Nephron (organoid): ENCODE measurements at regions not wholly inside any gene's neighbourhood (a gene's known extent, or its start where the extent isn't known, plus 50 kb on each side); places are given as distances from the start of the nearest gene placed in this dataset.

Experiments
- H3K27ac Mint-ChIP-seq, 3 experiments: 2 replicates each; pipeline ENCODE4 v1.8.0; 2020; ENCODE audit warnings: mixed read lengths in 3 of 3, mild to moderate bottlenecking in 2 of 3, moderate library complexity in 1 of 3
- H3K27me3 Mint-ChIP-seq: 2 replicates; pipeline ENCODE4 v1.8.0; 2021; ENCODE audit warnings: low read depth, mild to moderate bottlenecking, moderate library complexity, mixed read lengths
- H3K36me3 Mint-ChIP-seq: 2 replicates; pipeline ENCODE4 v1.8.0; 2020; ENCODE audit warnings: low read depth, mixed read lengths
- H3K4me1 Mint-ChIP-seq: 2 replicates; pipeline ENCODE4 v1.8.0; 2020; ENCODE audit warnings: mixed read lengths
- H3K4me3 Mint-ChIP-seq, 3 experiments: 2 replicates each; pipeline ENCODE4 v1.8.0; 2020; ENCODE audit warnings: mild to moderate bottlenecking in 3 of 3, mixed read lengths in 3 of 3, moderate library complexity in 2 of 3
- H3K9me3 Mint-ChIP-seq: 2 replicates; pipeline ENCODE4 v1.8.0; 2020; ENCODE audit warnings: mixed read lengths
- CTCF ChIP-seq, 3 experiments: fragments of 200-600 bp; sonication (generic); IDR thresholded peaks; one replicate each; pipeline ENCODE4 v1.5.0; 2021; ENCODE audit warnings: antibody characterized with exemption in 3 of 3; ENCODE audit not compliant: unreplicated experiment in 3 of 3

- TF ChIP-seq CTCF (IDR thresholded peaks at IDR 0.05; ENCODE audit: unreplicated experiment in 3 of 3): no peak
- Mint-ChIP-seq H3K4me3 (no peak overlapping the region), H3K36me3 (peaks cover 4% of the 10 kb centered on the region), H3K27ac (no peak overlapping the region), H3K4me1 (no peaks in the 10 kb centered on the region), H3K9me3 (peaks cover 9% of the 10 kb centered on the region), H3K27me3 (no peaks in the 10 kb centered on the region)
These were observed 239.9 kb upstream of the MIS18BP1 start for GRCh38 chr14:45492876-45493275.

GRCh38 chr14:45491914-45492313, 238.9 kb upstream of the MIS18BP1 start:
- Mint-ChIP-seq H3K4me1 (no peaks in the 10 kb centered on the region), H3K27me3 (no peaks in the 10 kb centered on the region), H3K36me3 (peaks cover 4% of the 10 kb centered on the region), H3K9me3 (peaks cover 13% of the 10 kb centered on the region), H3K27ac (no peak overlapping the region), H3K4me3 (no peak overlapping the region)
- TF ChIP-seq CTCF (IDR thresholded peaks at IDR 0.05; ENCODE audit: unreplicated experiment in 3 of 3): no peak

GRCh38 chr14:45486599-45486998, 233.6 kb upstream of the MIS18BP1 start:
- no peaks in the 10 kb centered on the region for H3K27me3 Mint-ChIP-seq
- H3K4me3 Mint-ChIP-seq: no peak overlapping the region
- H3K36me3 Mint-ChIP-seq: peaks cover 4% of the 10 kb centered on the region
- peaks cover 31% of the 10 kb centered on the region for H3K9me3 Mint-ChIP-seq
- TF ChIP-seq CTCF (IDR thresholded peaks at IDR 0.05; ENCODE audit: unreplicated experiment in 3 of 3): no peak
- no peaks in the 10 kb centered on the region for H3K4me1 Mint-ChIP-seq
- no peak overlapping the region for H3K27ac Mint-ChIP-seq

- Mint-ChIP-seq H3K4me3 (no peak overlapping the region), H3K9me3 (peaks cover 3% of the 10 kb centered on the region)
These were observed 214.0 kb upstream of the MIS18BP1 start for GRCh38 chr14:45467023-45467422.

GRCh38 chr14:45434221-45434620, 181.2 kb upstream of the MIS18BP1 start:
- Mint-ChIP-seq H3K36me3 (no peaks in the 10 kb centered on the region), H3K4me3 (no peak overlapping the region), H3K4me1 (peaks cover 4% of the 10 kb centered on the region), H3K9me3 (peaks cover 7% of the 10 kb centered on the region), H3K27ac (no peak overlapping the region), H3K27me3 (no peaks in the 10 kb centered on the region)
- no peak for TF ChIP-seq CTCF (IDR thresholded peaks at IDR 0.05; ENCODE audit: unreplicated experiment in 3 of 3)

More at GRCh38 chr14:45467023-45467422, 214.0 kb upstream of the MIS18BP1 start:
- Mint-ChIP-seq H3K27me3 (no peaks in the 10 kb centered on the region), H3K4me1 (no peaks in the 10 kb centered on the region), H3K36me3 (no peaks in the 10 kb centered on the region), H3K27ac (no peak overlapping the region)
- no peak for TF ChIP-seq CTCF (IDR thresholded peaks at IDR 0.05; ENCODE audit: unreplicated experiment in 3 of 3)

GRCh38 chr14:45426685-45427282, 173.8 kb upstream of the MIS18BP1 start:
- TF ChIP-seq CTCF (IDR thresholded peaks at IDR 0.05; ENCODE audit: unreplicated experiment in 3 of 3): peak; percentile 61 to 80 (median 64)
- Mint-ChIP-seq H3K4me3 (no peak overlapping the region), H3K4me1 (peaks cover 14% of the 10 kb centered on the region), H3K9me3 (peaks cover 15% of the 10 kb centered on the region), H3K36me3 (peaks cover 9% of the 10 kb centered on the region), H3K27me3 (no peaks in the 10 kb centered on the region), H3K27ac (peak overlapping the region; percentile 6 to 71 (median 10))
